IPS DF 6.9 (cell line): ENCODE measurements at regions not wholly inside any gene's neighbourhood (a gene's known extent, or its start where the extent isn't known, plus 50 kb on each side); places are given as distances from the start of the nearest gene placed in this dataset.
"Not testable (repeated sequence)": the region's sequence is repeated elsewhere in the genome, so short reads cannot be mapped to it uniquely, and the experiment has no call there.

Experiments used
- DNase-seq: peaks from one replicate; pipeline ENCODE4 v3.0.0-alpha.2; 2013; ENCODE audit warnings: low read depth, low spot score
- H3K27ac ChIP-seq: one replicate; pipeline ENCODE4 v1.5.1; 2013; ENCODE audit warnings: low read length, control low read depth
- H3K27me3 ChIP-seq: 2 replicates; pipeline ENCODE4 v1.6.1; 2013; ENCODE audit warnings: mild to moderate bottlenecking, low read length; ENCODE audit not compliant: control insufficient read depth, insufficient read depth
- H3K36me3 ChIP-seq: 2 replicates; pipeline ENCODE4 v1.6.1; 2013; ENCODE audit warnings: low read length; ENCODE audit not compliant: control insufficient read depth, insufficient read depth
- H3K4me1 ChIP-seq: 2 replicates; pipeline ENCODE4 v1.6.1; 2013; ENCODE audit warnings: low read length; ENCODE audit not compliant: control insufficient read depth, insufficient read depth
- H3K4me3 ChIP-seq: 2 replicates; pipeline ENCODE4 v1.5.1; 2013; ENCODE audit warnings: mild to moderate bottlenecking, low read length
- H3K9me3 ChIP-seq: 2 replicates; pipeline ENCODE4 v1.6.1; 2013; ENCODE audit warnings: low read length, inconsistent platforms; ENCODE audit not compliant: control insufficient read depth, insufficient read depth
- whole genome bisulfite sequencing: extraction: QIAGEN DNeasy Blood & Tissue Kit; methylation state at CpG from one replicate; pipeline ENCODE4 v1.1.7; 2013; ENCODE audit warnings: mixed read lengths, missing lambda C conversion rate; ENCODE audit not compliant: insufficient read length, insufficient coverage; 5-methylcytosine and 5-hydroxymethylcytosine counted together

GRCh38 chr1:4216231-4216630 is 316.2 kb upstream of the C1orf174 start:
- Histone ChIP-seq H3K27me3 (no peaks in the 10 kb centered on the region), H3K4me1 (no peaks in the 10 kb centered on the region), H3K36me3 (no peaks in the 10 kb centered on the region), H3K9me3 (peaks cover 30% of the 10 kb centered on the region), H3K4me3 (no peak overlapping the region), H3K27ac (no peak overlapping the region)
- no peak for DNase-seq

- no peak overlapping the region for H3K4me3 ChIP-seq
- H3K27ac ChIP-seq = no peak overlapping the region
- H3K27me3 ChIP-seq = no peaks in the 10 kb centered on the region
- no CpG with 5 or more reads among the region's 10 CpGs for WGBS
- H3K4me1 ChIP-seq = no peaks in the 10 kb centered on the region
- DNase-seq = no peak
- peaks cover 28% of the 10 kb centered on the region for H3K9me3 ChIP-seq
- H3K36me3 ChIP-seq = no peaks in the 10 kb centered on the region
These were observed 318.5 kb upstream of the C1orf174 start for GRCh38 chr1:4218619-4219018.

GRCh38 chr1:4219111-4219510 is 319.0 kb upstream of the C1orf174 start:
- H3K27me3 ChIP-seq = no peaks in the 10 kb centered on the region
- no CpG with 5 or more reads among the region's 11 CpGs for WGBS

GRCh38 chr1:4219826-4220225 is 319.8 kb upstream of the C1orf174 start:
- peaks cover 30% of the 10 kb centered on the region for H3K9me3 ChIP-seq
- no peak for DNase-seq
- no peak overlapping the region for H3K27ac ChIP-seq
- no peaks in the 10 kb centered on the region for H3K36me3 ChIP-seq
- H3K4me3 ChIP-seq = no peak overlapping the region
- no CpG with 5 or more reads among the region's 5 CpGs for whole genome bisulfite sequencing
- H3K27me3 ChIP-seq = no peaks in the 10 kb centered on the region
- no peaks in the 10 kb centered on the region for H3K4me1 ChIP-seq

More at GRCh38 chr1:4219111-4219510, 319.0 kb upstream of the C1orf174 start:
- no peaks in the 10 kb centered on the region for H3K4me1 ChIP-seq
- no peak for DNase-seq
- H3K9me3 ChIP-seq = peaks cover 28% of the 10 kb centered on the region
- no peak overlapping the region for H3K4me3 ChIP-seq
- no peaks in the 10 kb centered on the region for H3K36me3 ChIP-seq
- H3K27ac ChIP-seq = no peak overlapping the region

- Histone ChIP-seq H3K27ac (no peak overlapping the region), H3K27me3 (no peaks in the 10 kb centered on the region), H3K4me3 (no peak overlapping the region), H3K4me1 (no peaks in the 10 kb centered on the region), H3K36me3 (no peaks in the 10 kb centered on the region), H3K9me3 (peaks cover 30% of the 10 kb centered on the region)
- WGBS = no CpG with 5 or more reads among the region's 9 CpGs
- no peak for DNase-seq
These were observed 320.3 kb upstream of the C1orf174 start for GRCh38 chr1:4220362-4220761.

GRCh38 chr1:4221107-4221506 is 321.0 kb upstream of the C1orf174 start:
- no peaks in the 10 kb centered on the region for H3K27me3 ChIP-seq
- no CpG with 5 or more reads among the region's 4 CpGs for WGBS

GRCh38 chr1:4224684-4225467 is 324.8 kb upstream of the C1orf174 start:
- peaks cover 16% of the 10 kb centered on the region for H3K9me3 ChIP-seq
- H3K27ac ChIP-seq = no peak overlapping the region
- no peaks in the 10 kb centered on the region for H3K27me3 ChIP-seq
- WGBS = no CpG with 5 or more reads among the region's 18 CpGs
- no peak overlapping the region for H3K4me3 ChIP-seq
- no peak for DNase-seq
- no peaks in the 10 kb centered on the region for H3K36me3 ChIP-seq
- no peaks in the 10 kb centered on the region for H3K4me1 ChIP-seq

More at GRCh38 chr1:4221107-4221506, 321.0 kb upstream of the C1orf174 start:
- no peaks in the 10 kb centered on the region for H3K36me3 ChIP-seq
- H3K4me1 ChIP-seq = no peaks in the 10 kb centered on the region
- H3K4me3 ChIP-seq = no peak overlapping the region
- H3K27ac ChIP-seq = no peak overlapping the region
- no peak for DNase-seq
- peaks cover 30% of the 10 kb centered on the region for H3K9me3 ChIP-seq

- Histone ChIP-seq H3K36me3 (no peaks in the 10 kb centered on the region), H3K4me3 (no peak overlapping the region), H3K9me3 (peaks cover 10% of the 10 kb centered on the region), H3K27ac (no peak overlapping the region), H3K4me1 (no peaks in the 10 kb centered on the region), H3K27me3 (no peaks in the 10 kb centered on the region)
- DNase-seq = no peak
- WGBS = no CpG with 5 or more reads among the region's 15 CpGs
These were observed 327.9 kb upstream of the C1orf174 start for GRCh38 chr1:4227986-4228385.

- H3K36me3 ChIP-seq = no peaks in the 10 kb centered on the region
- peaks cover 6% of the 10 kb centered on the region for H3K9me3 ChIP-seq
- DNase-seq = no peak
- H3K4me1 ChIP-seq = no peaks in the 10 kb centered on the region
- no peak overlapping the region for H3K27ac ChIP-seq
- H3K27me3 ChIP-seq = no peaks in the 10 kb centered on the region
- WGBS = no CpG with 5 or more reads among the region's 4 CpGs
- no peak overlapping the region for H3K4me3 ChIP-seq
These were observed 353.9 kb upstream of the C1orf174 start for GRCh38 chr1:4253935-4254334.

GRCh38 chr1:4256351-4256750 is 356.3 kb upstream of the C1orf174 start:
- WGBS = no CpG with 5 or more reads among the region's 4 CpGs
- Histone ChIP-seq H3K4me1 (no peaks in the 10 kb centered on the region), H3K4me3 (no peak overlapping the region), H3K9me3 (peaks cover 6% of the 10 kb centered on the region), H3K27ac (no peak overlapping the region), H3K36me3 (no peaks in the 10 kb centered on the region), H3K27me3 (no peaks in the 10 kb centered on the region)
- no peak for DNase-seq

GRCh38 chr1:4258146-4258777 is 358.2 kb upstream of the C1orf174 start:
- WGBS = no CpG with 5 or more reads among the region's 2 CpGs

More at GRCh38 chr1:4258146-4258777, 358.2 kb upstream of the C1orf174 start:
- H3K27ac ChIP-seq, H3K36me3 ChIP-seq, H3K4me3 ChIP-seq, DNase-seq, H3K27me3 ChIP-seq, H3K4me1 ChIP-seq: not testable (repeated sequence)
- H3K9me3 ChIP-seq = peaks cover 10% of the 10 kb centered on the region
